Natural killer cell (primary cell): ENCODE measurements at regions not wholly inside any gene's neighbourhood (a gene's known extent, or its start where the extent isn't known, plus 50 kb on each side); places are given as distances from the start of the nearest gene placed in this dataset.

Source experiments
- ATAC-seq, 3 donors: fragments of 150-1000 bp in 2 of 3; fragments of 200-7000 bp in 1 of 3; cut with Tn5 transposase; 1 replicate in 1 of 3; 2 replicates in 2 of 3; pipeline ENCODE4 v1.10.0; 2021; ENCODE audit warnings: mild to moderate bottlenecking in 2 of 3, moderate library complexity in 2 of 3
- DNase-seq, 2 donors: peaks; one replicate each; pipeline versions ENCODE4 v3.0.0 to v3.0.0-alpha.2; 2013 to 2021; ENCODE audit warnings: mixed read lengths in 1 of 2
- H3K27ac ChIP-seq: one replicate; pipeline ENCODE4 v1.5.1; 2013; ENCODE audit warnings: mild to moderate bottlenecking, low read length
- H3K27me3 ChIP-seq: one replicate; pipeline ENCODE4 v1.6.1; 2013; ENCODE audit warnings: low read length; ENCODE audit not compliant: control insufficient read depth, insufficient read depth
- H3K36me3 ChIP-seq: one replicate; pipeline ENCODE4 v1.6.1; 2013; ENCODE audit warnings: low read length; ENCODE audit not compliant: control insufficient read depth, insufficient read depth
- H3K4me1 ChIP-seq: one replicate; pipeline ENCODE4 v1.6.1; 2013; ENCODE audit warnings: low read length; ENCODE audit not compliant: control insufficient read depth, insufficient read depth
- H3K4me3 ChIP-seq: one replicate; pipeline ENCODE4 v1.5.1; 2013; ENCODE audit warnings: low read length
- H3K9me3 ChIP-seq: one replicate; pipeline ENCODE4 v1.6.1; 2013; ENCODE audit warnings: low read length; ENCODE audit not compliant: control insufficient read depth, insufficient read depth
- H3K27ac Mint-ChIP-seq, 2 donors: one replicate each; pipeline ENCODE4 v1.8.0; 2022; ENCODE audit warnings: mild to moderate bottlenecking in 2 of 2, mixed read lengths in 2 of 2, moderate library complexity in 1 of 2
- H3K27me3 Mint-ChIP-seq, 2 donors: one replicate each; pipeline ENCODE4 v1.8.0; 2022; ENCODE audit warnings: low read depth in 2 of 2, mixed read lengths in 2 of 2
- H3K36me3 Mint-ChIP-seq: one replicate; pipeline ENCODE4 v1.8.0; 2022; ENCODE audit warnings: mixed read lengths
- H3K4me1 Mint-ChIP-seq, 2 donors: one replicate each; pipeline ENCODE4 v1.8.0; 2022; ENCODE audit warnings: mixed read lengths in 2 of 2
- H3K4me3 Mint-ChIP-seq: one replicate; pipeline ENCODE4 v1.8.0; 2022; ENCODE audit warnings: mild to moderate bottlenecking, moderate library complexity, mixed read lengths
- H3K9me3 Mint-ChIP-seq, 2 donors: one replicate each; pipeline ENCODE4 v1.8.0; 2022; ENCODE audit warnings: mixed read lengths in 2 of 2
- WGBS: methylation state at CpG from one replicate; pipeline ENCODE4 v1.1.7; 2013; ENCODE audit warnings: missing lambda C conversion rate; ENCODE audit not compliant: insufficient coverage; 5-methylcytosine and 5-hydroxymethylcytosine counted together
- intact Hi-C: fragments of 100-400 bp; cut with micrococcal nuclease; formaldehyde crosslinking; loops from one replicate; pipeline ENCODE4 v1.14.2; 2022
- TF ChIP-seq, protein P1 (sequence below): fragments of 200-600 bp; IDR thresholded peaks from one replicate; pipeline ENCODE4 v1.8.0; 2022; ENCODE audit warnings: antibody characterized with exemption

GRCh38 chr10:120646159-120646732 is 189.2 kb downstream of the PLPP4 start:
- TF ChIP-seq, protein P1, sequence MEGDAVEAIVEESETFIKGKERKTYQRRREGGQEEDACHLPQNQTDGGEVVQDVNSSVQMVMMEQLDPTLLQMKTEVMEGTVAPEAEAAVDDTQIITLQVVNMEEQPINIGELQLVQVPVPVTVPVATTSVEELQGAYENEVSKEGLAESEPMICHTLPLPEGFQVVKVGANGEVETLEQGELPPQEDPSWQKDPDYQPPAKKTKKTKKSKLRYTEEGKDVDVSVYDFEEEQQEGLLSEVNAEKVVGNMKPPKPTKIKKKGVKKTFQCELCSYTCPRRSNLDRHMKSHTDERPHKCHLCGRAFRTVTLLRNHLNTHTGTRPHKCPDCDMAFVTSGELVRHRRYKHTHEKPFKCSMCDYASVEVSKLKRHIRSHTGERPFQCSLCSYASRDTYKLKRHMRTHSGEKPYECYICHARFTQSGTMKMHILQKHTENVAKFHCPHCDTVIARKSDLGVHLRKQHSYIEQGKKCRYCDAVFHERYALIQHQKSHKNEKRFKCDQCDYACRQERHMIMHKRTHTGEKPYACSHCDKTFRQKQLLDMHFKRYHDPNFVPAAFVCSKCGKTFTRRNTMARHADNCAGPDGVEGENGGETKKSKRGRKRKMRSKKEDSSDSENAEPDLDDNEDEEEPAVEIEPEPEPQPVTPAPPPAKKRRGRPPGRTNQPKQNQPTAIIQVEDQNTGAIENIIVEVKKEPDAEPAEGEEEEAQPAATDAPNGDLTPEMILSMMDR = no peak
- 45% methylated on average over 6 of the region's 6 CpGs for WGBS
- Histone ChIP-seq H3K4me1 (peaks cover 23% of the 10 kb centered on the region), H3K36me3 (no peaks in the 10 kb centered on the region), H3K9me3 (no peaks in the 10 kb centered on the region), H3K27me3 (no peaks in the 10 kb centered on the region), H3K4me3 (no peak overlapping the region), H3K27ac (no peak overlapping the region)
- H3K27me3 Mint-ChIP-seq = no peaks in the 10 kb centered on the region
- intact Hi-C loops = no loop called here
- H3K4me3 Mint-ChIP-seq = peak overlapping the region; percentile 67
- no peak for DNase-seq
- H3K36me3 Mint-ChIP-seq = no peaks in the 10 kb centered on the region
- ATAC-seq = peak in 2 of 3 donors; percentile 31 to 58
- no peaks in the 10 kb centered on the region for H3K9me3 Mint-ChIP-seq
- peak overlapping the region; percentile 22 to 74 for H3K27ac Mint-ChIP-seq
- H3K4me1 Mint-ChIP-seq = peaks cover 34 to 59% of the 10 kb centered on the region in 2 donors

GRCh38 chr10:120646738-120647456 is 189.9 kb downstream of the PLPP4 start:
- ATAC-seq (peak; percentile 26 to 67 (median 43)), DNase-seq (no peak)
- Mint-ChIP-seq H3K4me3 (peak overlapping the region; percentile 47), H3K27me3 (no peaks in the 10 kb centered on the region), H3K36me3 (no peaks in the 10 kb centered on the region), H3K4me1 (peaks cover 34 to 60% of the 10 kb centered on the region in 2 donors), H3K27ac (peak overlapping the region; percentile 22 to 74), H3K9me3 (no peaks in the 10 kb centered on the region)
- Histone ChIP-seq H3K36me3 (no peaks in the 10 kb centered on the region), H3K4me1 (peaks cover 23% of the 10 kb centered on the region), H3K27ac (no peak overlapping the region), H3K4me3 (no peak overlapping the region), H3K9me3 (no peaks in the 10 kb centered on the region), H3K27me3 (no peaks in the 10 kb centered on the region)
- WGBS = 98% methylated on average over 4 of the region's 5 CpGs
- TF ChIP-seq, protein P1 = no peak
- intact Hi-C loops = no loop called here

- no peak overlapping the region for H3K4me3 Mint-ChIP-seq
- H3K36me3 Mint-ChIP-seq = no peaks in the 10 kb centered on the region
- WGBS = 96% methylated on average over 5 of the region's 7 CpGs
- TF ChIP-seq, protein P1 = no peak
- no peak overlapping the region for H3K4me3 ChIP-seq
- intact Hi-C loops = no loop called here
- H3K27ac Mint-ChIP-seq = no peak overlapping the region
- H3K27me3 ChIP-seq = no peaks in the 10 kb centered on the region
- ATAC-seq = no peak
- no peak overlapping the region for H3K27ac ChIP-seq
- H3K4me1 ChIP-seq = peaks cover 23% of the 10 kb centered on the region
- H3K4me1 Mint-ChIP-seq = peaks cover 34 to 39% of the 10 kb centered on the region in 2 donors
- no peaks in the 10 kb centered on the region for H3K9me3 ChIP-seq
- H3K27me3 Mint-ChIP-seq = peaks cover 3 to 6% of the 10 kb centered on the region in 2 donors
- no peaks in the 10 kb centered on the region for H3K36me3 ChIP-seq
- no peaks in the 10 kb centered on the region for H3K9me3 Mint-ChIP-seq
- no peak for DNase-seq
Measured at GRCh38 chr10:120650705-120651399, 193.8 kb downstream of the PLPP4 start.
